ENCODE measurements at regions not wholly inside any gene's neighbourhood (a gene's known extent, or its start where the extent isn't known, plus 50 kb on each side); places are given as distances from the start of the nearest gene placed in this dataset.

GRCh38 chr10:10730471-10731043 lies 287.1 kb upstream of the CELF2 start:
- Histone ChIP-seq H3K4me2 (no peak overlapping the region), H2AFZ (no peak overlapping the region), H3K9me2 (replicated peaks; ENCODE audit: insufficient read depth) (no peaks in the 10 kb centered on the region), H3K79me2 (no peaks in the 10 kb centered on the region), H3K4me1 (ENCODE audit: insufficient read depth) (no peaks in the 10 kb centered on the region), H3K36me3 (replicated peaks; ENCODE audit: insufficient read depth, low read depth) (no peaks in the 10 kb centered on the region), H4K20me1 (ENCODE audit: insufficient read depth, poor library complexity, severe bottlenecking) (no peaks in the 10 kb centered on the region), H3K9me3 (ENCODE audit: low read depth) (no peaks in the 10 kb centered on the region), H3K4me3 (no peak overlapping the region), H3K27ac (no peak overlapping the region), H3K27me3 (no peaks in the 10 kb centered on the region)
- no peak for DNase-seq (ENCODE audit: low spot score)
- 92% methylated on average over 5 of the region's 5 CpGs for WGBS (ENCODE audit: low lambda C conversion rate, missing lambda C conversion rate)
- TF ChIP-seq EZH2 (IDR thresholded peaks at IDR 0.05; ENCODE audit: borderline replicate concordance) (no peak), CTCF (IDR thresholded peaks at IDR 0.05; ENCODE audit: poor library complexity) (no peak), EZH2phosphoT487 (IDR thresholded peaks at IDR 0.05; ENCODE audit: low read depth, severe bottlenecking, unreplicated experiment) (no peak)

- no peaks in the 10 kb centered on the region for H4K20me1 ChIP-seq (ENCODE audit: insufficient read depth, poor library complexity, severe bottlenecking)
- TF ChIP-seq EZH2 (IDR thresholded peaks at IDR 0.05; ENCODE audit: borderline replicate concordance): no peak
- TF ChIP-seq CTCF (IDR thresholded peaks at IDR 0.05; ENCODE audit: poor library complexity): no peak
- TF ChIP-seq EZH2phosphoT487 (IDR thresholded peaks at IDR 0.05; ENCODE audit: low read depth, severe bottlenecking, unreplicated experiment): no peak
- H3K27ac ChIP-seq: no peak overlapping the region
- no peaks in the 10 kb centered on the region for H3K36me3 ChIP-seq (replicated peaks; ENCODE audit: insufficient read depth, low read depth)
- WGBS (ENCODE audit: low lambda C conversion rate, missing lambda C conversion rate): 88% methylated on average over 2 of the region's 2 CpGs
- H3K4me2 ChIP-seq: no peak overlapping the region
- no peaks in the 10 kb centered on the region for H3K4me1 ChIP-seq (ENCODE audit: insufficient read depth)
- H3K9me2 ChIP-seq (replicated peaks; ENCODE audit: insufficient read depth): no peaks in the 10 kb centered on the region
- no peak for DNase-seq (ENCODE audit: low spot score)
- no peaks in the 10 kb centered on the region for H3K79me2 ChIP-seq
- no peaks in the 10 kb centered on the region for H3K27me3 ChIP-seq
- no peaks in the 10 kb centered on the region for H3K9me3 ChIP-seq (ENCODE audit: low read depth)
- no peak overlapping the region for H2AFZ ChIP-seq
- no peak overlapping the region for H3K4me3 ChIP-seq
Observed at GRCh38 chr10:10731366-10731765, 286.3 kb upstream of the CELF2 start.

GRCh38 chr10:10734356-10735064 lies 283.2 kb upstream of the CELF2 start:
- Histone ChIP-seq H3K4me3 (no peak overlapping the region), H3K27ac (no peak overlapping the region), H3K9me3 (ENCODE audit: low read depth) (no peaks in the 10 kb centered on the region), H3K36me3 (replicated peaks; ENCODE audit: insufficient read depth, low read depth) (no peaks in the 10 kb centered on the region), H3K9me2 (replicated peaks; ENCODE audit: insufficient read depth) (no peaks in the 10 kb centered on the region), H3K79me2 (no peaks in the 10 kb centered on the region), H3K4me1 (ENCODE audit: insufficient read depth) (no peaks in the 10 kb centered on the region), H4K20me1 (ENCODE audit: insufficient read depth, poor library complexity, severe bottlenecking) (no peaks in the 10 kb centered on the region), H3K27me3 (no peaks in the 10 kb centered on the region), H2AFZ (no peak overlapping the region), H3K4me2 (no peak overlapping the region)
- TF ChIP-seq EZH2phosphoT487 (IDR thresholded peaks at IDR 0.05; ENCODE audit: low read depth, severe bottlenecking, unreplicated experiment): no peak
- no peak for TF ChIP-seq EZH2 (IDR thresholded peaks at IDR 0.05; ENCODE audit: borderline replicate concordance)
- no peak for TF ChIP-seq CTCF (IDR thresholded peaks at IDR 0.05; ENCODE audit: poor library complexity)
- no peak for DNase-seq (ENCODE audit: low spot score)
- 93% methylated on average over 5 of the region's 5 CpGs for WGBS (ENCODE audit: low lambda C conversion rate, missing lambda C conversion rate)
